Calu3 (cell line): ENCODE measurements at regions not wholly inside any gene's neighbourhood (a gene's known extent, or its start where the extent isn't known, plus 50 kb on each side); places are given as distances from the start of the nearest gene placed in this dataset.
"Not testable (repeated sequence)": the region's sequence is repeated elsewhere in the genome, so short reads cannot be mapped to it uniquely, and the experiment has no call there.

Experiments
- BruUV-seq: library from RNA; stranded (reverse); fragments of 400-500 nt; replicated peaks from 2 replicates; lab custom pipeline; 2021; lab: Mats Ljungman, UMichigan
- CTCF ChIA-PET: fragments of 300-600 bp; sonication (Branson Sonifier 250); formaldehyde crosslinking; loops from one replicate; lab custom pipeline; 2022; ENCODE audit warnings: antibody characterized with exemption; lab: Charles Lee
- DNase-seq: peaks from one replicate; pipeline ENCODE4 v3.0.0; 2022
- H3K27ac Mint-ChIP-seq: one replicate; pipeline ENCODE4 v1.8.0; 2022; ENCODE audit warnings: mixed read lengths; ENCODE audit not compliant: unreplicated experiment
- H3K27me3 Mint-ChIP-seq: one replicate; pipeline ENCODE4 v1.8.0; 2022; ENCODE audit warnings: mixed read lengths; ENCODE audit not compliant: unreplicated experiment
- H3K36me3 Mint-ChIP-seq: one replicate; pipeline ENCODE4 v1.8.0; 2022; ENCODE audit warnings: mild to moderate bottlenecking, moderate library complexity, mixed read lengths; ENCODE audit not compliant: insufficient read depth, unreplicated experiment
- H3K4me1 Mint-ChIP-seq: one replicate; pipeline ENCODE4 v1.8.0; 2022; ENCODE audit warnings: mild to moderate bottlenecking, low read depth, mixed read lengths; ENCODE audit not compliant: unreplicated experiment
- H3K4me3 Mint-ChIP-seq: one replicate; pipeline ENCODE4 v1.8.0; 2022; ENCODE audit warnings: mild to moderate bottlenecking, low read depth, moderate library complexity, mixed read lengths; ENCODE audit not compliant: unreplicated experiment
- H3K9me3 Mint-ChIP-seq: one replicate; pipeline ENCODE4 v1.8.0; 2022; ENCODE audit warnings: low read depth, mixed read lengths; ENCODE audit not compliant: unreplicated experiment
- intact Hi-C: fragments of 100-400 bp; cut with micrococcal nuclease; formaldehyde crosslinking; loops from one replicate; pipeline ENCODE4 v1.10.0; 2022; ENCODE audit not compliant: unreplicated experiment
- TF ChIP-seq, protein P1 (sequence below): fragments of 200-600 bp; IDR thresholded peaks from one replicate; pipeline ENCODE4 v1.8.0; 2022; ENCODE audit warnings: antibody characterized with exemption; ENCODE audit not compliant: unreplicated experiment

DNA sequence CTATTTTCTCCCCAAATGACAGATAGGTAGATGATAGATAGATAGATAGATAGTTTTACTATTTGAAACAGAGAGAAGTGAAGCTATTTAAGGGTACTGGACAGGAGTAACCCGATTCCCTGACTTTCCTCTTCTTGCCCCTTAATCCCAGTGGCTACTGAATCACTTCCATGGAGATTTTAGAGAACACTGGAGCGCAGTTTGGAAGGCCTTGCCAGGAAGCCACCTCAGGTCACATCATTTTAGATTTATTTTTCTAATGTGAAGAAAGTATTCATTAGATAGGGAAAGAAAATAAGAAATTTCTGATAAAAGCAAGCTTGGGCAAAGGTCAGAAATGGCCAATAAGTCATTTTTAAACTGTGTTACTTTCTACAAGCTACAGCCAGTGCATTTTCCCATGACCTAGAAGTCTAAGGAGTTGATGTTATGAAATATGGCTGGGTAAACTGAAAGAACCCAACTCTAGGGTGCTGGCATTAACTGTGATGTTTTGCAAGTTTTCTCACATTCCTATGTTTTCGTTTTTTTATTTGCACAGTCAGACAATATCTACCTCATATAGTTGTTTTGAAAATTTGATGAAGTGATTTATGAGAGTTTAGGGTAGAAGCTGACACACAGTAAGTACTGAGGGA, 544.7 kb upstream of the PTGER4 start:
- no peaks in the 10 kb centered on the region for H3K27me3 Mint-ChIP-seq
- H3K36me3 Mint-ChIP-seq: no peaks in the 10 kb centered on the region
- CTCF ChIA-PET: no interaction called here
- H3K9me3 Mint-ChIP-seq: peaks cover 2% of the 10 kb centered on the region
- intact Hi-C loops: no loop called here
- TF ChIP-seq, protein P1, sequence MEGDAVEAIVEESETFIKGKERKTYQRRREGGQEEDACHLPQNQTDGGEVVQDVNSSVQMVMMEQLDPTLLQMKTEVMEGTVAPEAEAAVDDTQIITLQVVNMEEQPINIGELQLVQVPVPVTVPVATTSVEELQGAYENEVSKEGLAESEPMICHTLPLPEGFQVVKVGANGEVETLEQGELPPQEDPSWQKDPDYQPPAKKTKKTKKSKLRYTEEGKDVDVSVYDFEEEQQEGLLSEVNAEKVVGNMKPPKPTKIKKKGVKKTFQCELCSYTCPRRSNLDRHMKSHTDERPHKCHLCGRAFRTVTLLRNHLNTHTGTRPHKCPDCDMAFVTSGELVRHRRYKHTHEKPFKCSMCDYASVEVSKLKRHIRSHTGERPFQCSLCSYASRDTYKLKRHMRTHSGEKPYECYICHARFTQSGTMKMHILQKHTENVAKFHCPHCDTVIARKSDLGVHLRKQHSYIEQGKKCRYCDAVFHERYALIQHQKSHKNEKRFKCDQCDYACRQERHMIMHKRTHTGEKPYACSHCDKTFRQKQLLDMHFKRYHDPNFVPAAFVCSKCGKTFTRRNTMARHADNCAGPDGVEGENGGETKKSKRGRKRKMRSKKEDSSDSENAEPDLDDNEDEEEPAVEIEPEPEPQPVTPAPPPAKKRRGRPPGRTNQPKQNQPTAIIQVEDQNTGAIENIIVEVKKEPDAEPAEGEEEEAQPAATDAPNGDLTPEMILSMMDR: no peak
- H3K27ac Mint-ChIP-seq: no peak overlapping the region
- DNase-seq: no peak
- H3K4me1 Mint-ChIP-seq: peaks cover 9% of the 10 kb centered on the region
- no TSS peak for BruUV-seq
- no peak overlapping the region for H3K4me3 Mint-ChIP-seq

DNA sequence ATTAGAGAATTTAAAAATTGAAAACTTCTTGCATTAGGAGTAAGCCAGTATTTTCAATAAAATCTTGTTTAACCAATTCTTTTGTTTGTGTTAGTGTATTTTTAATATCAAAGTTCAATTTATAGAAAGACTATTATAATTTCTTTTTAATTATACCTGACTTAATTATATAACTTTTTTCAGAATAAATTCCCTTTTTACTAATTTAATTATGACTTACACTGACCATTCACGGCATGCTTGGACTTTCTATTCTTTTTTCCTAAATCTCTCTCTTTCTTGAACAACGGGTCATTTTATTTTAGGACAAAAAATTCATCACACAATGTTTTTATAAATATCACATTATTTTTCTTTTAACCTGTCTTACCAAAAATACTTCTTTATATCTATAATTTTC, 555.3 kb upstream of the PTGER4 start:
- no TSS peak for BruUV-seq
- Mint-ChIP-seq H3K4me3 (no peak overlapping the region), H3K36me3 (no peaks in the 10 kb centered on the region), H3K27me3 (no peaks in the 10 kb centered on the region), H3K4me1 (no peaks in the 10 kb centered on the region), H3K9me3 (peaks cover 10% of the 10 kb centered on the region), H3K27ac (no peak overlapping the region)
- intact Hi-C loops: no loop called here
- TF ChIP-seq, protein P1: no peak
- CTCF ChIA-PET: interaction anchor here (0.7 kb wide), 1 partner anchor 488 kb away, joined by 3 read pairs; no protein-coding TSS in a partner anchor
- no peak for DNase-seq

DNA sequence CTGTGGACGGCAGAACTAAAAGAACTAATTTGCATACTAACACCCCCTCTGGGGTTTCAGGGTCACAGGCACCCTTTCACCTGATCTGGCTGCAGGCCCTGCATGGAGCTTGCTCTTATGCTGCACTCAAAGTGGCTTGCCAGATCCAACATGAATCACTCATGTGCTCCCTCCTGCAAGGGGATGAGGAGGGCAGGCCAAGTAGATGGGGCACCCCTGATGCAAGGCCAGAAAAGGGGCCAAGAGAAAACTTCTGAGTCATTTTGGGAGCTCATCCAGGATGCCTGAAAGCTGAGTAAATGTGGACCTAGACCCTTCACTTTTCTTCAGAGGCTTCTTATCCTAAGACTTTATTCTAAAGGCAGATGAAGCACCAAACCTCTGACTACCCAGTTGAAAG, 558.5 kb upstream of the PTGER4 start:
- no peaks in the 10 kb centered on the region for H3K4me1 Mint-ChIP-seq
- peaks cover 6% of the 10 kb centered on the region for H3K9me3 Mint-ChIP-seq
- no peak overlapping the region for H3K27ac Mint-ChIP-seq
- CTCF ChIA-PET: no interaction called here
- DNase-seq: no peak
- H3K36me3 Mint-ChIP-seq: no peaks in the 10 kb centered on the region
- intact Hi-C loops: no loop called here
- no peak overlapping the region for H3K4me3 Mint-ChIP-seq
- no peaks in the 10 kb centered on the region for H3K27me3 Mint-ChIP-seq
- no TSS peak for BruUV-seq
- TF ChIP-seq, protein P1: no peak

DNA sequence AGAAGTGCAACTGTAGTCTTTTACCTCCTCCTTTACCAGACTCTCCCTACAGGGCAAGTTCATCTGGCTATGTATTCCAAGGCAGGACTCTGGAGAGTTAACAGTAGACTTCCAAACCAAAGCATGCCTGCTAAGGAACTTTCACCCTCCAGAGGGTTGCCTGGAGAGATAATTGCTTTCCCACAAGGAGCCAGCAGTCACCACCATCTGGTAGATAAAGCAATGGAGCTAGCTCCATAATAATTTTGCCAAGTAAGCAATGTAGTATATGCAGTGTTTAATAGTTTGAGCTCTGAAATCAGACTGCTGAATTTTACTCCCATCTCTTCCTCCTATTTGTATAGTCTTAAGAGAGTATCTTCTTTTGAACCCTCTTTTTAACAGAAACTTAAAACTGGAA, 566.8 kb upstream of the PTGER4 start:
- no peak overlapping the region for H3K27ac Mint-ChIP-seq
- H3K4me1 Mint-ChIP-seq: peaks cover 30% of the 10 kb centered on the region
- no peak overlapping the region for H3K4me3 Mint-ChIP-seq
- no peak for DNase-seq
- H3K27me3 Mint-ChIP-seq: no peaks in the 10 kb centered on the region
- no peaks in the 10 kb centered on the region for H3K36me3 Mint-ChIP-seq
- intact Hi-C loops: no loop called here
- CTCF ChIA-PET: interaction anchor here (0.6 kb wide), 1 partner anchor 992 kb away, joined by 3 read pairs; no protein-coding TSS in a partner anchor
- no TSS peak for BruUV-seq
- H3K9me3 Mint-ChIP-seq: peaks cover 9% of the 10 kb centered on the region
- TF ChIP-seq, protein P1: no peak

DNA sequence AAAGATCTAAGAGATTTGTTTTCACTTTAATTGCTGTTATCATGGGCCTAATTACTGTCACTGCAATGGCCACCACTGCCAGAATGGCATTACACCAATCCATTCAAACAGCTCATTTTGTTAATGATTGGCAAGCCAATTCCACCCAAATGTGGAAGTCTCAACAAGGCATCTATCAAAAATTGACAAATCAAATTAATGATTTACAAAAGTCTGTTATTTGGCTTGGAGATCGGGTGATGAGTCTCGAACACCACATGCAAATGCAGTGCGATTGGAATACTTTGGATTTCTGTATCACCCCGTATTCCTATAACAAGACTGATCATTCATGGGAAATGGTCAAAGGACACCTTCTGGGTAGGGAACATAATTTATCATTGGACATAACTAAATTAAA, 568.7 kb upstream of the PTGER4 start:
- intact Hi-C loops, BruUV-seq, H3K27me3 Mint-ChIP-seq, H3K36me3 Mint-ChIP-seq, H3K27ac Mint-ChIP-seq, CTCF ChIA-PET, DNase-seq, H3K9me3 Mint-ChIP-seq, H3K4me3 Mint-ChIP-seq: not testable (repeated sequence)
- peaks cover 38% of the 10 kb centered on the region for H3K4me1 Mint-ChIP-seq

DNA sequence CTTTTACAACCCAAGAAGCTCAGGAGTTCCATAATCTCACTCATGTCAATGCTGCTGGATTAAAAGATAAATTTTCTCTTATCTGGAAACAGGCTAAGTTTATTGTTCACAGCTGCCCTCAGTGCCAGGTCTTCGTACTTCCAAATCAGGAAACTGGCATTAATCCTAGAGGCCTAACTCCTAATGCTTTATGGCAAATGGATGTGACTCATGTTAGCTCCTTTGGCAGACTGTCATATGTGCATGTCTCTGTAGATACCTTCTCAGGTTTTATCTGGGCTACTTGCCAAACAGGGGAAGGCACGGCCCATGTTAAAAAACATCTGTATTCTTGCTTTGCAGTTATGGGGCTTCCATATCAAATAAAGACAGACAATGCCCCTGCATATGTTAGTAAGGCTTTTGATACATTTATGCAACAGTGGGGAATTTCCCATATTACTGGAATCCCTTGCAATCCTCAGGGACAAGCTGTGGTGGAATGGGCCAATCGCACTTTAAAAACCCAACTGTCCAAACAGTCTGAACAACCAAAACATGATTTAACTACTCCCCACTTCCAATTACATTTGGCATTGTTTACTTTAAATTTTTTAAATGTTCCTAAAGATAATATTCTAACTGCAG, 570.8 kb upstream of the PTGER4 start:
- H3K27ac Mint-ChIP-seq: peak overlapping the region; percentile 27
- peaks cover 17% of the 10 kb centered on the region for H3K9me3 Mint-ChIP-seq
- H3K4me3 Mint-ChIP-seq: peak overlapping the region; percentile 19
- intact Hi-C loops, CTCF ChIA-PET, H3K27me3 Mint-ChIP-seq, H3K36me3 Mint-ChIP-seq, BruUV-seq: not testable (repeated sequence)
- peaks cover 38% of the 10 kb centered on the region for H3K4me1 Mint-ChIP-seq
- peak; percentile 7 for DNase-seq

DNA sequence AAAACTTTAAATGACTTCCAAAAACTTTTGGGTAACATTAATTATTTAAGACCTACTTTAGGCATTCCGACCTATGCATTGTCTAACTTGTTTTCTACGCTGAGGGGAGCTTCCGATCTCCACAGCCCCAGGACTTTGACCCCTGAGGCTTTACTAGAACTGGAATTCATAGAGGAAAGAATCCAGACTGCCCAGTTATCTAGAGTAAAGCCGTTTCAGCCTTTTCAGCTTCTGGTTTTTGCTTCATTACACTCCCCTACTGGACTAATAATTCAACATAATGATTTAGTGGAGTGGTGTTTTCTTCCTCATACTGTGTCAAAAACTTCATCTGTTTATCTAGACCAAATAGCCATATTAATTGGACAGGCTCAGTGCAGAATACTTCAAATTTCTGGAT, 571.9 kb upstream of the PTGER4 start:
- Mint-ChIP-seq H3K9me3 (peaks cover 24% of the 10 kb centered on the region), H3K4me1 (peaks cover 38% of the 10 kb centered on the region)
- intact Hi-C loops, H3K27ac Mint-ChIP-seq, CTCF ChIA-PET, H3K36me3 Mint-ChIP-seq, H3K4me3 Mint-ChIP-seq, DNase-seq, BruUV-seq, H3K27me3 Mint-ChIP-seq: not testable (repeated sequence)
